ENCODE measurements at regions not wholly inside any gene's neighbourhood (a gene's known extent, or its start where the extent isn't known, plus 50 kb on each side); places are given as distances from the start of the nearest gene placed in this dataset.
"Not testable (repeated sequence)": the region's sequence is repeated elsewhere in the genome, so short reads cannot be mapped to it uniquely, and the experiment has no call there.

GRCh38 chr2:13770279-13770678 lies 862.2 kb upstream of the LRATD1 start:
- ATAC-seq (replicated peaks in 1 of 2) (no peak), DNase-seq (no peak)
- H3K27me3 Mint-ChIP-seq (ENCODE audit: low read depth): no peaks in the 10 kb centered on the region
- H3K27ac Mint-ChIP-seq: no peak overlapping the region
- H3K4me1 Mint-ChIP-seq (ENCODE audit: low read depth): no peaks in the 10 kb centered on the region
- H3K9me3 Mint-ChIP-seq: peaks cover 0 to 3% of the 10 kb centered on the region in 2 donors
- no peak overlapping the region for H3K4me3 Mint-ChIP-seq
- H3K36me3 Mint-ChIP-seq (ENCODE audit: insufficient read depth in 2 of 2): peaks cover 0 to 1% of the 10 kb centered on the region in 2 donors

GRCh38 chr2:13779996-13780395 lies 852.5 kb upstream of the LRATD1 start:
- H3K36me3 Mint-ChIP-seq (ENCODE audit: insufficient read depth in 2 of 2): no peaks in the 10 kb centered on the region
- H3K9me3 Mint-ChIP-seq: peaks cover 0 to 2% of the 10 kb centered on the region in 2 donors
- H3K4me1 Mint-ChIP-seq (ENCODE audit: low read depth): no peaks in the 10 kb centered on the region
- DNase-seq: no peak
- H3K27ac Mint-ChIP-seq: no peak overlapping the region
- no peak for ATAC-seq (replicated peaks in 1 of 2)
- no peaks in the 10 kb centered on the region for H3K27me3 Mint-ChIP-seq (ENCODE audit: low read depth)
- no peak overlapping the region for H3K4me3 Mint-ChIP-seq

- H3K9me3 Mint-ChIP-seq: peaks cover 7% of the 10 kb centered on the region in 2 donors
- no peaks in the 10 kb centered on the region for H3K27me3 Mint-ChIP-seq (ENCODE audit: low read depth)
- no peak overlapping the region for H3K4me3 Mint-ChIP-seq
- DNase-seq (no peak), ATAC-seq (replicated peaks in 1 of 2) (no peak)
- no peaks in the 10 kb centered on the region for H3K4me1 Mint-ChIP-seq (ENCODE audit: low read depth)
- H3K27ac Mint-ChIP-seq: no peak overlapping the region
- H3K36me3 Mint-ChIP-seq (ENCODE audit: insufficient read depth in 2 of 2): no peaks in the 10 kb centered on the region
Observed at GRCh38 chr2:13791019-13791547, 841.4 kb upstream of the LRATD1 start.

GRCh38 chr2:13806539-13806938 lies 826.0 kb upstream of the LRATD1 start:
- Mint-ChIP-seq H3K9me3 (peaks cover 4 to 6% of the 10 kb centered on the region in 2 donors), H3K27ac (no peak overlapping the region), H3K36me3 (ENCODE audit: insufficient read depth in 2 of 2) (no peaks in the 10 kb centered on the region), H3K4me1 (ENCODE audit: low read depth) (no peaks in the 10 kb centered on the region), H3K27me3 (ENCODE audit: low read depth) (no peaks in the 10 kb centered on the region), H3K4me3 (no peak overlapping the region)
- no peak for DNase-seq
- no peak for ATAC-seq (replicated peaks in 1 of 2)

GRCh38 chr2:13813236-13813635 lies 819.3 kb upstream of the LRATD1 start:
- no peaks in the 10 kb centered on the region for H3K4me1 Mint-ChIP-seq (ENCODE audit: low read depth)
- no peaks in the 10 kb centered on the region for H3K27me3 Mint-ChIP-seq (ENCODE audit: low read depth)
- ATAC-seq (replicated peaks in 1 of 2) (no peak), DNase-seq (no peak)
- peaks cover 1% of the 10 kb centered on the region in 2 donors for H3K9me3 Mint-ChIP-seq
- H3K4me3 Mint-ChIP-seq: no peak overlapping the region
- H3K27ac Mint-ChIP-seq: no peak overlapping the region
- no peaks in the 10 kb centered on the region for H3K36me3 Mint-ChIP-seq (ENCODE audit: insufficient read depth in 2 of 2)

GRCh38 chr2:13818002-13818401 lies 814.5 kb upstream of the LRATD1 start:
- Mint-ChIP-seq H3K27ac (no peak overlapping the region), H3K9me3 (peaks cover 0 to 2% of the 10 kb centered on the region in 2 donors), H3K27me3 (ENCODE audit: low read depth) (no peaks in the 10 kb centered on the region), H3K36me3 (ENCODE audit: insufficient read depth in 2 of 2) (no peaks in the 10 kb centered on the region), H3K4me1 (ENCODE audit: low read depth) (no peaks in the 10 kb centered on the region), H3K4me3 (no peak overlapping the region)
- DNase-seq (no peak), ATAC-seq (replicated peaks in 1 of 2) (peak in 1 of 2 donors; percentile 37)

GRCh38 chr2:13819896-13820295 lies 812.6 kb upstream of the LRATD1 start:
- Mint-ChIP-seq H3K4me3 (no peak overlapping the region), H3K36me3 (ENCODE audit: insufficient read depth in 2 of 2) (no peaks in the 10 kb centered on the region), H3K4me1 (ENCODE audit: low read depth) (no peaks in the 10 kb centered on the region), H3K27ac (no peak overlapping the region), H3K9me3 (peaks cover 2 to 3% of the 10 kb centered on the region in 2 donors), H3K27me3 (ENCODE audit: low read depth) (no peaks in the 10 kb centered on the region)
- no peak for DNase-seq
- no peak for ATAC-seq (replicated peaks in 1 of 2)

GRCh38 chr2:13821255-13821880 lies 811.1 kb upstream of the LRATD1 start:
- Mint-ChIP-seq H3K4me1 (ENCODE audit: low read depth) (no peaks in the 10 kb centered on the region), H3K9me3 (peaks cover 2 to 3% of the 10 kb centered on the region in 2 donors), H3K27me3 (ENCODE audit: low read depth) (no peaks in the 10 kb centered on the region), H3K36me3 (ENCODE audit: insufficient read depth in 2 of 2) (no peaks in the 10 kb centered on the region), H3K27ac (no peak overlapping the region), H3K4me3 (no peak overlapping the region)
- ATAC-seq (replicated peaks in 1 of 2): peak in 1 of 2 donors; percentile 52
- no peak for DNase-seq

- H3K27me3 Mint-ChIP-seq (ENCODE audit: low read depth): no peaks in the 10 kb centered on the region
- ATAC-seq (replicated peaks in 1 of 2): no peak
- no peak overlapping the region for H3K4me3 Mint-ChIP-seq
- no peak for DNase-seq
- no peaks in the 10 kb centered on the region for H3K4me1 Mint-ChIP-seq (ENCODE audit: low read depth)
- no peak overlapping the region for H3K27ac Mint-ChIP-seq
- H3K9me3 Mint-ChIP-seq: peaks cover 2 to 3% of the 10 kb centered on the region in 2 donors
- H3K36me3 Mint-ChIP-seq (ENCODE audit: insufficient read depth in 2 of 2): no peaks in the 10 kb centered on the region
Observed at GRCh38 chr2:13822365-13822764, 810.2 kb upstream of the LRATD1 start.

- no peak overlapping the region for H3K4me3 Mint-ChIP-seq
- no peaks in the 10 kb centered on the region for H3K4me1 Mint-ChIP-seq (ENCODE audit: low read depth)
- ATAC-seq (replicated peaks in 1 of 2) (no peak), DNase-seq (no peak)
- H3K36me3 Mint-ChIP-seq (ENCODE audit: insufficient read depth in 2 of 2): no peaks in the 10 kb centered on the region
- peaks cover 0 to 3% of the 10 kb centered on the region in 2 donors for H3K9me3 Mint-ChIP-seq
- no peak overlapping the region for H3K27ac Mint-ChIP-seq
- H3K27me3 Mint-ChIP-seq (ENCODE audit: low read depth): no peaks in the 10 kb centered on the region
Observed at GRCh38 chr2:13826314-13826853, 806.1 kb upstream of the LRATD1 start.

GRCh38 chr2:13858626-13859025 lies 773.9 kb upstream of the LRATD1 start:
- ATAC-seq (replicated peaks in 1 of 2): no peak
- Mint-ChIP-seq H3K36me3 (ENCODE audit: insufficient read depth in 2 of 2) (no peaks in the 10 kb centered on the region), H3K27ac (no peak overlapping the region), H3K4me3 (no peak overlapping the region), H3K27me3 (ENCODE audit: low read depth) (no peaks in the 10 kb centered on the region), H3K9me3 (peaks cover 0 to 1% of the 10 kb centered on the region in 2 donors), H3K4me1 (ENCODE audit: low read depth) (no peaks in the 10 kb centered on the region)
- DNase-seq: no peak

GRCh38 chr2:13868275-13868674 lies 764.2 kb upstream of the LRATD1 start:
- not testable (repeated sequence) for DNase-seq; H3K4me1 Mint-ChIP-seq (ENCODE audit: low read depth); H3K36me3 Mint-ChIP-seq (ENCODE audit: insufficient read depth in 2 of 2); H3K27me3 Mint-ChIP-seq (ENCODE audit: low read depth); H3K4me3 Mint-ChIP-seq; H3K27ac Mint-ChIP-seq; ATAC-seq (replicated peaks in 1 of 2)
- peaks cover 2 to 10% of the 10 kb centered on the region in 2 donors for H3K9me3 Mint-ChIP-seq

- H3K9me3 Mint-ChIP-seq: peaks cover 3 to 8% of the 10 kb centered on the region in 2 donors
- no peaks in the 10 kb centered on the region for H3K4me1 Mint-ChIP-seq (ENCODE audit: low read depth)
- H3K27me3 Mint-ChIP-seq (ENCODE audit: low read depth): no peaks in the 10 kb centered on the region
- no peaks in the 10 kb centered on the region for H3K36me3 Mint-ChIP-seq (ENCODE audit: insufficient read depth in 2 of 2)
- no peak overlapping the region for H3K4me3 Mint-ChIP-seq
- DNase-seq (no peak), ATAC-seq (replicated peaks in 1 of 2) (no peak)
- H3K27ac Mint-ChIP-seq: no peak overlapping the region
Observed at GRCh38 chr2:13876491-13877037, 756.0 kb upstream of the LRATD1 start.
